WTC11 (cell line): ENCODE measurements at regions not wholly inside any gene's neighbourhood (a gene's known extent, or its start where the extent isn't known, plus 50 kb on each side); places are given as distances from the start of the nearest gene placed in this dataset.

Experiments used
- ATAC-seq: fragments of 200-7000 bp; cut with Tn5 transposase; 2 replicates; pipeline ENCODE4 v1.10.0; 2021; ENCODE audit warnings: mild to moderate bottlenecking, moderate library complexity
- CTCF ChIA-PET: fragments of 300-600 bp; sonication (Branson Sonifier 250); formaldehyde crosslinking; loops from one replicate; lab custom pipeline; 2021; ENCODE audit warnings: antibody characterized with exemption; lab: Charles Lee
- POLR2A ChIA-PET: fragments of 350-600 bp; sonication (Branson Sonifier 250); formaldehyde crosslinking; loops from one replicate; lab custom pipeline; 2021; ENCODE audit warnings: antibody characterized with exemption; lab: Charles Lee
- DNase-seq: peaks from one replicate; pipeline ENCODE4 v3.0.0; 2021; ENCODE audit warnings: low spot score
- H3K27ac Mint-ChIP-seq: 2 replicates; pipeline ENCODE4 v1.8.0; 2021; ENCODE audit warnings: mixed read lengths
- H3K27me3 Mint-ChIP-seq: 2 replicates; pipeline ENCODE4 v1.8.0; 2021; ENCODE audit warnings: low read depth, mild to moderate bottlenecking, moderate library complexity, mixed read lengths
- H3K36me3 Mint-ChIP-seq: 2 replicates; pipeline ENCODE4 v1.8.0; 2021; ENCODE audit warnings: mixed read lengths
- H3K4me1 Mint-ChIP-seq: 2 replicates; pipeline ENCODE4 v1.8.0; 2022; ENCODE audit warnings: mixed read lengths
- H3K4me3 Mint-ChIP-seq: 2 replicates; pipeline ENCODE4 v1.8.0; 2021; ENCODE audit warnings: mild to moderate bottlenecking, moderate library complexity, mixed read lengths
- H3K9me3 Mint-ChIP-seq: 2 replicates; pipeline ENCODE4 v1.8.0; 2021; ENCODE audit warnings: mixed read lengths
- CREB1 ChIP-seq: sonication (generic); formaldehyde crosslinking; IDR thresholded peaks from 2 replicates; pipeline ENCODE4 v1.8.0; 2023; ENCODE audit warnings: mild to moderate bottlenecking, missing genetic modification reagents
- EMX1 ChIP-seq: fragments of 250-450 bp; sonication (Bioruptor Pico); IDR thresholded peaks from 2 replicates; pipeline ENCODE4 v1.8.0; 2021; ENCODE audit warnings: mild to moderate bottlenecking
- ERG ChIP-seq: fragments of 250-450 bp; sonication (Bioruptor Pico); IDR thresholded peaks from 2 replicates; pipeline ENCODE4 v1.8.0; 2021; ENCODE audit warnings: mild to moderate bottlenecking
- FOXK1 ChIP-seq: sonication (generic); formaldehyde crosslinking; IDR thresholded peaks from 2 replicates; pipeline ENCODE4 v1.8.0; 2022; ENCODE audit warnings: mild to moderate bottlenecking, moderate library complexity, missing genetic modification reagents
- MLX ChIP-seq: sonication (generic); formaldehyde crosslinking; IDR thresholded peaks from 2 replicates; pipeline ENCODE4 v1.8.1; 2023; ENCODE audit warnings: mild to moderate bottlenecking, missing genetic modification reagents, moderate library complexity
- NFATC4 ChIP-seq: fragments of 250-450 bp; sonication (Bioruptor Pico); IDR thresholded peaks from 2 replicates; pipeline ENCODE4 v1.9.0; 2021; ENCODE audit warnings: mild to moderate bottlenecking
- NR3C1 ChIP-seq: sonication (generic); formaldehyde crosslinking; conservative IDR thresholded peaks from 2 replicates; pipeline ENCODE4 v1.8.1; 2023; ENCODE audit warnings: low read depth, mild to moderate bottlenecking, missing genetic modification reagents
- SMAD3 ChIP-seq: sonication (generic); formaldehyde crosslinking; IDR thresholded peaks from 2 replicates; pipeline ENCODE4 v1.8.0; 2022; ENCODE audit warnings: missing genetic modification reagents, mild to moderate bottlenecking, borderline replicate concordance
- SMAD4 ChIP-seq: sonication (generic); formaldehyde crosslinking; IDR thresholded peaks from 2 replicates; pipeline ENCODE4 v1.8.0; 2022; ENCODE audit warnings: mild to moderate bottlenecking, missing genetic modification reagents
- SOX15 ChIP-seq: fragments of 250-450 bp; sonication (Bioruptor Pico); IDR thresholded peaks from 2 replicates; pipeline ENCODE4 v1.9.0; 2021; ENCODE audit warnings: mild to moderate bottlenecking
- ZNF121 ChIP-seq: sonication (generic); formaldehyde crosslinking; IDR thresholded peaks from 2 replicates; pipeline ENCODE4 v1.8.0; 2023; ENCODE audit warnings: missing genetic modification reagents
- ZNF138 ChIP-seq: sonication (generic); formaldehyde crosslinking; conservative IDR thresholded peaks from 2 replicates; pipeline ENCODE4 v1.8.1; 2022; ENCODE audit warnings: mild to moderate bottlenecking, moderate library complexity, missing genetic modification reagents
- ZNF317 ChIP-seq: sonication (generic); formaldehyde crosslinking; IDR thresholded peaks from 2 replicates; pipeline ENCODE4 v1.8.1; 2023; ENCODE audit warnings: low read depth, mild to moderate bottlenecking, moderate library complexity, missing genetic modification reagents, borderline replicate concordance
- TF ChIP-seq, protein P1 (sequence below): sonication (generic); formaldehyde crosslinking; IDR thresholded peaks from 2 replicates; pipeline ENCODE4 v1.8.0; 2022; ENCODE audit warnings: missing genetic modification reagents
- TF ChIP-seq, protein P2 (sequence below): sonication (generic); formaldehyde crosslinking; IDR thresholded peaks from 2 replicates; pipeline ENCODE4 v1.8.1; 2023; ENCODE audit warnings: mild to moderate bottlenecking, missing genetic modification reagents
- TF ChIP-seq, protein P3 (sequence below): fragments of 250-450 bp; sonication (Bioruptor Pico); IDR thresholded peaks from 2 replicates; pipeline ENCODE4 v2.1.2; 2022; ENCODE audit warnings: mild to moderate bottlenecking, moderate library complexity

DNA sequence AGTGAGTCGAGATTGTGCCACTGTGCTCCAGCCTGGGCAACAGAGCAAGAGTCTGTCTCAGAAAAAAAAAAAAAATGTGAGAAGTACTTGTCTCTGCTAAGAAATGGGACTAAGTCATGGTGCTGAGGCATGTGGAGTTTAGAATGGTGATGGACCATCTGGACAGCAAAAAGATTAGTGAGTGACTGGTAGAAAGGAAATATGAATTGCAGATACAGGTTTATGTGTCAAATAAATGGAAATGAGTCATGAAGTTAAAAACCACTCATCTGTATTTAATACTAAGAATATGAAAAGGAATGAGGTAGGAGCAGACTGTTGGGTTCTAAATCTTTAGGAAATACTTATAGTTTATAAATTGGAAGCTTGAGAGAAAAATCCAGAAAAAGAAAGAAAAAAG is 625.7 kb upstream of the ANKRD30A start:
- H3K36me3 Mint-ChIP-seq, result no peaks in the 10 kb centered on the region
- POLR2A ChIA-PET, result interaction anchor here (0.7 kb wide), 1 partner anchor 91 kb away, joined by 3 read pairs; no protein-coding TSS in a partner anchor
- H3K4me3 Mint-ChIP-seq, result no peak overlapping the region
- CTCF ChIA-PET, result no interaction called here
- DNase-seq, result no peak
- TF ChIP-seq, protein P1, sequence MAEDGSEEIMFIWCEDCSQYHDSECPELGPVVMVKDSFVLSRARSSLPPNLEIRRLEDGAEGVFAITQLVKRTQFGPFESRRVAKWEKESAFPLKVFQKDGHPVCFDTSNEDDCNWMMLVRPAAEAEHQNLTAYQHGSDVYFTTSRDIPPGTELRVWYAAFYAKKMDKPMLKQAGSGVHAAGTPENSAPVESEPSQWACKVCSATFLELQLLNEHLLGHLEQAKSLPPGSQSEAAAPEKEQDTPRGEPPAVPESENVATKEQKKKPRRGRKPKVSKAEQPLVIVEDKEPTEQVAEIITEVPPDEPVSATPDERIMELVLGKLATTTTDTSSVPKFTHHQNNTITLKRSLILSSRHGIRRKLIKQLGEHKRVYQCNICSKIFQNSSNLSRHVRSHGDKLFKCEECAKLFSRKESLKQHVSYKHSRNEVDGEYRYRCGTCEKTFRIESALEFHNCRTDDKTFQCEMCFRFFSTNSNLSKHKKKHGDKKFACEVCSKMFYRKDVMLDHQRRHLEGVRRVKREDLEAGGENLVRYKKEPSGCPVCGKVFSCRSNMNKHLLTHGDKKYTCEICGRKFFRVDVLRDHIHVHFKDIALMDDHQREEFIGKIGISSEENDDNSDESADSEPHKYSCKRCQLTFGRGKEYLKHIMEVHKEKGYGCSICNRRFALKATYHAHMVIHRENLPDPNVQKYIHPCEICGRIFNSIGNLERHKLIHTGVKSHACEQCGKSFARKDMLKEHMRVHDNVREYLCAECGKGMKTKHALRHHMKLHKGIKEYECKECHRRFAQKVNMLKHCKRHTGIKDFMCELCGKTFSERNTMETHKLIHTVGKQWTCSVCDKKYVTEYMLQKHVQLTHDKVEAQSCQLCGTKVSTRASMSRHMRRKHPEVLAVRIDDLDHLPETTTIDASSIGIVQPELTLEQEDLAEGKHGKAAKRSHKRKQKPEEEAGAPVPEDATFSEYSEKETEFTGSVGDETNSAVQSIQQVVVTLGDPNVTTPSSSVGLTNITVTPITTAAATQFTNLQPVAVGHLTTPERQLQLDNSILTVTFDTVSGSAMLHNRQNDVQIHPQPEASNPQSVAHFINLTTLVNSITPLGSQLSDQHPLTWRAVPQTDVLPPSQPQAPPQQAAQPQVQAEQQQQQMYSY, result no peak
- TF ChIP-seq SMAD3 (CRISPR knock-in tag) (no peak), NR3C1 (no peak), SOX15 (CRISPR knock-in tag) (no peak), ERG (CRISPR knock-in tag) (no peak), MLX (no peak), ZNF138 (CRISPR knock-in tag) (no peak), CREB1 (CRISPR knock-in tag) (no peak), SMAD4 (CRISPR knock-in tag) (no peak), ZNF317 (CRISPR knock-in tag) (no peak), FOXK1 (no peak)
- TF ChIP-seq, protein P2, sequence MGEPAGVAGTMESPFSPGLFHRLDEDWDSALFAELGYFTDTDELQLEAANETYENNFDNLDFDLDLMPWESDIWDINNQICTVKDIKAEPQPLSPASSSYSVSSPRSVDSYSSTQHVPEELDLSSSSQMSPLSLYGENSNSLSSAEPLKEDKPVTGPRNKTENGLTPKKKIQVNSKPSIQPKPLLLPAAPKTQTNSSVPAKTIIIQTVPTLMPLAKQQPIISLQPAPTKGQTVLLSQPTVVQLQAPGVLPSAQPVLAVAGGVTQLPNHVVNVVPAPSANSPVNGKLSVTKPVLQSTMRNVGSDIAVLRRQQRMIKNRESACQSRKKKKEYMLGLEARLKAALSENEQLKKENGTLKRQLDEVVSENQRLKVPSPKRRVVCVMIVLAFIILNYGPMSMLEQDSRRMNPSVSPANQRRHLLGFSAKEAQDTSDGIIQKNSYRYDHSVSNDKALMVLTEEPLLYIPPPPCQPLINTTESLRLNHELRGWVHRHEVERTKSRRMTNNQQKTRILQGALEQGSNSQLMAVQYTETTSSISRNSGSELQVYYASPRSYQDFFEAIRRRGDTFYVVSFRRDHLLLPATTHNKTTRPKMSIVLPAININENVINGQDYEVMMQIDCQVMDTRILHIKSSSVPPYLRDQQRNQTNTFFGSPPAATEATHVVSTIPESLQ (CRISPR knock-in tag), result no peak
- TF ChIP-seq, protein P3, sequence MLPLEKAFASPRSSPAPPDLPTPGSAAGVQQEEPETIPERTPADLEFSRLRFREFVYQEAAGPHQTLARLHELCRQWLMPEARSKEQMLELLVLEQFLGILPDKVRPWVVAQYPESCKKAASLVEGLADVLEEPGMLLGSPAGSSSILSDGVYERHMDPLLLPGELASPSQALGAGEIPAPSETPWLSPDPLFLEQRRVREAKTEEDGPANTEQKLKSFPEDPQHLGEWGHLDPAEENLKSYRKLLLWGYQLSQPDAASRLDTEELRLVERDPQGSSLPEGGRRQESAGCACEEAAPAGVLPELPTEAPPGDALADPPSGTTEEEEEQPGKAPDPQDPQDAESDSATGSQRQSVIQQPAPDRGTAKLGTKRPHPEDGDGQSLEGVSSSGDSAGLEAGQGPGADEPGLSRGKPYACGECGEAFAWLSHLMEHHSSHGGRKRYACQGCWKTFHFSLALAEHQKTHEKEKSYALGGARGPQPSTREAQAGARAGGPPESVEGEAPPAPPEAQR (CRISPR knock-in tag), result no peak
- H3K4me1 Mint-ChIP-seq, result peaks cover 10% of the 10 kb centered on the region
- no peak overlapping the region for H3K27ac Mint-ChIP-seq
- no peak for ATAC-seq
- H3K9me3 Mint-ChIP-seq, result no peaks in the 10 kb centered on the region
- H3K27me3 Mint-ChIP-seq, result no peaks in the 10 kb centered on the region

DNA sequence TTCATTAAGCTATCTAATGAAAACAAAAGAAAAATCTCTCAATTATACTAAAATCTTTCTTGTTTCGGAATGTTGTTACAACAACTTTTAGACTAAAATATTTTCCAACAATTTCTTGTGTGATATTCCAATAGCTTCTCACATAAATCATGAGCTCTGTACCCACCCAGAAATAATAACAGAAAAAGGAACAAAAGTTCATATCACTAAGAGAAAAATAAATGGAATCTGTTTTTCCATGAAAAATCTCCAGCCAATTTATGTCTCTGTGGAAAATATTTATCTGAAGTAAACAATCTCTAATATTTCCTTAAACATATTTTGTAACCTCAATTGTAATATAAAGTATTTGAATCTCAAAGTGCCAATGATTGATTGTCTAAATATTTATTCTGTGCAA is 628.6 kb upstream of the ANKRD30A start:
- H3K4me1 Mint-ChIP-seq, result peaks cover 10% of the 10 kb centered on the region
- no peak for TF ChIP-seq EMX1
- TF ChIP-seq ZNF121, result no peak
- TF ChIP-seq, protein P2 (CRISPR knock-in tag), result no peak
- TF ChIP-seq NFATC4 (CRISPR knock-in tag), result no peak
- H3K9me3 Mint-ChIP-seq, result no peaks in the 10 kb centered on the region
- no peak overlapping the region for H3K4me3 Mint-ChIP-seq
- no peak overlapping the region for H3K27ac Mint-ChIP-seq
- CTCF ChIA-PET, result no interaction called here
- POLR2A ChIA-PET, result no interaction called here
- no peaks in the 10 kb centered on the region for H3K36me3 Mint-ChIP-seq
- no peak for ATAC-seq
- no peaks in the 10 kb centered on the region for H3K27me3 Mint-ChIP-seq
- no peak for DNase-seq
